Upper lobe of right lung (tissue), 1 donor: ENCODE measurements at regions not wholly inside any gene's neighbourhood (a gene's known extent, or its start where the extent isn't known, plus 50 kb on each side); places are given as distances from the start of the nearest gene placed in this dataset.

Source experiments
- ATAC-seq: fragments of 200-7000 bp; cut with Tn5 transposase; one replicate; pipeline ENCODE4 v1.9.1; 2020; ENCODE audit warnings: mild to moderate bottlenecking, moderate library complexity
- DNase-seq: peaks from one replicate; pipeline ENCODE4 v3.0.0-alpha.2; 2020
- H3K27ac ChIP-seq: fragments of 200-600 bp; one replicate; pipeline ENCODE4 v1.8.0; 2022
- H3K27me3 ChIP-seq: fragments of 200-600 bp; one replicate; pipeline ENCODE4 v1.8.0; 2022; ENCODE audit warnings: mild to moderate bottlenecking
- H3K36me3 ChIP-seq: fragments of 200-600 bp; one replicate; pipeline ENCODE4 v1.8.0; 2022
- H3K4me1 ChIP-seq: fragments of 200-600 bp; one replicate; pipeline ENCODE4 v1.8.0; 2022
- H3K4me3 ChIP-seq: fragments of 200-600 bp; one replicate; pipeline ENCODE4 v1.8.0; 2022; ENCODE audit warnings: mild to moderate bottlenecking
- H3K9me3 ChIP-seq: fragments of 200-600 bp; one replicate; pipeline ENCODE4 v1.8.0; 2022
- CTCF ChIP-seq: fragments of 200-600 bp; IDR thresholded peaks from one replicate; pipeline ENCODE4 v1.8.0; 2022; ENCODE audit warnings: antibody characterized with exemption
- intact Hi-C: fragments of 100-400 bp; cut with DNase I; formaldehyde crosslinking; loops from one replicate; pipeline ENCODE4 v1.11.0; 2022
- donor health status: DM: no; HTN: yes; CAD: no; lungs with severe emphysema.

GRCh38 chr18:7304061-7304370 is 73.1 kb downstream of the LRRC30 start:
- H3K27ac ChIP-seq = no peak overlapping the region
- no peaks in the 10 kb centered on the region for H3K36me3 ChIP-seq
- H3K4me1 ChIP-seq = no peaks in the 10 kb centered on the region
- H3K4me3 ChIP-seq = no peak overlapping the region
- no peak for TF ChIP-seq CTCF
- no peak for ATAC-seq
- intact Hi-C loops = no loop called here
- peaks cover 7% of the 10 kb centered on the region for H3K9me3 ChIP-seq
- H3K27me3 ChIP-seq = no peaks in the 10 kb centered on the region
- no peak for DNase-seq

GRCh38 chr18:7305416-7305815 is 74.5 kb downstream of the LRRC30 start:
- intact Hi-C loops = no loop called here
- no peaks in the 10 kb centered on the region for H3K27me3 ChIP-seq
- no peaks in the 10 kb centered on the region for H3K9me3 ChIP-seq
- no peaks in the 10 kb centered on the region for H3K36me3 ChIP-seq
- no peak for TF ChIP-seq CTCF
- ATAC-seq (peak; percentile 40), DNase-seq (no peak)
- no peak overlapping the region for H3K27ac ChIP-seq
- H3K4me3 ChIP-seq = no peak overlapping the region
- no peaks in the 10 kb centered on the region for H3K4me1 ChIP-seq

GRCh38 chr18:7307030-7307429 is 76.1 kb downstream of the LRRC30 start:
- Histone ChIP-seq H3K27me3 (no peaks in the 10 kb centered on the region), H3K4me3 (no peak overlapping the region), H3K9me3 (no peaks in the 10 kb centered on the region), H3K4me1 (no peaks in the 10 kb centered on the region), H3K27ac (no peak overlapping the region), H3K36me3 (no peaks in the 10 kb centered on the region)
- no peak for DNase-seq
- intact Hi-C loops = no loop called here
- no peak for TF ChIP-seq CTCF
- ATAC-seq = no peak

- Histone ChIP-seq H3K4me3 (no peak overlapping the region), H3K9me3 (no peaks in the 10 kb centered on the region), H3K4me1 (no peaks in the 10 kb centered on the region), H3K36me3 (no peaks in the 10 kb centered on the region), H3K27me3 (no peaks in the 10 kb centered on the region), H3K27ac (no peak overlapping the region)
- ATAC-seq (peak; percentile 13), DNase-seq (no peak)
- TF ChIP-seq CTCF = no peak
- intact Hi-C loops = no loop called here
These were observed 76.6 kb downstream of the LRRC30 start for GRCh38 chr18:7307526-7307925.

- ATAC-seq = no peak
- DNase-seq = no peak
- no peaks in the 10 kb centered on the region for H3K27me3 ChIP-seq
- H3K4me3 ChIP-seq = no peak overlapping the region
- H3K9me3 ChIP-seq = no peaks in the 10 kb centered on the region
- H3K36me3 ChIP-seq = no peaks in the 10 kb centered on the region
- no peak for TF ChIP-seq CTCF
- H3K27ac ChIP-seq = no peak overlapping the region
- intact Hi-C loops = no loop called here
- H3K4me1 ChIP-seq = no peaks in the 10 kb centered on the region
These were observed 86.9 kb downstream of the LRRC30 start for GRCh38 chr18:7317804-7318231.

- no peaks in the 10 kb centered on the region for H3K4me1 ChIP-seq
- H3K27ac ChIP-seq = no peak overlapping the region
- no peaks in the 10 kb centered on the region for H3K27me3 ChIP-seq
- H3K4me3 ChIP-seq = no peak overlapping the region
- no peaks in the 10 kb centered on the region for H3K36me3 ChIP-seq
- ATAC-seq (no peak), DNase-seq (no peak)
- intact Hi-C loops = no loop called here
- TF ChIP-seq CTCF = no peak
- H3K9me3 ChIP-seq = no peaks in the 10 kb centered on the region
These were observed 88.3 kb downstream of the LRRC30 start for GRCh38 chr18:7319161-7319560.
